Gastroesophageal sphincter (tissue), 3 donors: ENCODE measurements at regions not wholly inside any gene's neighbourhood (a gene's known extent, or its start where the extent isn't known, plus 50 kb on each side); places are given as distances from the start of the nearest gene placed in this dataset.

Experiments used
- EP300 ChIP-seq: sonication (generic); formaldehyde crosslinking; IDR thresholded peaks from one replicate; pipeline ENCODE4 v1.6.1; 2017; ENCODE audit warnings: antibody characterized with exemption, mild to moderate bottlenecking
- POLR2AphosphoS5 ChIP-seq: sonication (generic); formaldehyde crosslinking; IDR thresholded peaks from one replicate; pipeline ENCODE4 v1.6.1; 2017; ENCODE audit warnings: antibody characterized with exemption
- TF ChIP-seq, protein P1 (sequence below), 4 experiments: fragments of 200-600 bp in 2 of 4; fragments of 450-650 bp in 2 of 4; sonication (generic) in 1 of 4; IDR thresholded peaks; one replicate each; pipeline ENCODE4 v1.5.1; 2017 to 2019; ENCODE audit warnings: antibody characterized with exemption in 4 of 4, mild to moderate bottlenecking in 2 of 4, moderate library complexity in 2 of 4

DNA sequence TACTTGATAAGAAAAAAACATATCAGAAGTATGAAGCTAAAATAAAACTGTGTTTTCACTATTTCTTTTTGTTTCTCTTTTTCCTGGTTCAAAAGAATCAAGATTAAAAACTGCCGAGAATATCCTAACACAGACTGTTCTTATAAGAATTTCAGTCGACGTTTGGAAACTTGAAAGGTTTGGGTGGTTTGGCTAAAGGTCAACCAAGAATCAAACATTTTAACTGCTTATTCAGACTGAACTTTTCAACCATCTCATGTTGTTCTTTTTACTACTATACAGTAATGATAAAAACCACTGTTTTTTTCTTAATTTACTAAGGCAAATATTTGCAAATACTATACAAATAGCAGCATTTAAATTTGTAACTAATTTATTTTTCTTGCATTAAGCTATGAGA lies 308.5 kb upstream of the TFPI start:
- TF ChIP-seq POLR2AphosphoS5 (no peak), EP300 (no peak)
- TF ChIP-seq, protein P1, sequence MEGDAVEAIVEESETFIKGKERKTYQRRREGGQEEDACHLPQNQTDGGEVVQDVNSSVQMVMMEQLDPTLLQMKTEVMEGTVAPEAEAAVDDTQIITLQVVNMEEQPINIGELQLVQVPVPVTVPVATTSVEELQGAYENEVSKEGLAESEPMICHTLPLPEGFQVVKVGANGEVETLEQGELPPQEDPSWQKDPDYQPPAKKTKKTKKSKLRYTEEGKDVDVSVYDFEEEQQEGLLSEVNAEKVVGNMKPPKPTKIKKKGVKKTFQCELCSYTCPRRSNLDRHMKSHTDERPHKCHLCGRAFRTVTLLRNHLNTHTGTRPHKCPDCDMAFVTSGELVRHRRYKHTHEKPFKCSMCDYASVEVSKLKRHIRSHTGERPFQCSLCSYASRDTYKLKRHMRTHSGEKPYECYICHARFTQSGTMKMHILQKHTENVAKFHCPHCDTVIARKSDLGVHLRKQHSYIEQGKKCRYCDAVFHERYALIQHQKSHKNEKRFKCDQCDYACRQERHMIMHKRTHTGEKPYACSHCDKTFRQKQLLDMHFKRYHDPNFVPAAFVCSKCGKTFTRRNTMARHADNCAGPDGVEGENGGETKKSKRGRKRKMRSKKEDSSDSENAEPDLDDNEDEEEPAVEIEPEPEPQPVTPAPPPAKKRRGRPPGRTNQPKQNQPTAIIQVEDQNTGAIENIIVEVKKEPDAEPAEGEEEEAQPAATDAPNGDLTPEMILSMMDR (IDR thresholded peaks at IDR 0.05): no peak
